Occipital lobe (tissue), 1 donor: ENCODE measurements at regions not wholly inside any gene's neighbourhood (a gene's known extent, or its start where the extent isn't known, plus 50 kb on each side); places are given as distances from the start of the nearest gene placed in this dataset.

ENCODE experiments used
- DNase-seq: peaks from one replicate; lab custom pipeline; 2025; lab: John Stamatoyannopoulos, UW

GRCh38 chr2:143960177-143960576 is 559.7 kb downstream of the ZEB2 start:
- no peak for DNase-seq

GRCh38 chr2:143957321-143957720 is 562.6 kb downstream of the ZEB2 start:
- DNase-seq = no peak

- no peak for DNase-seq
These were observed 564.4 kb downstream of the ZEB2 start for GRCh38 chr2:143955401-143956065.

GRCh38 chr2:143954844-143955243 is 565.1 kb downstream of the ZEB2 start:
- no peak for DNase-seq

- no peak for DNase-seq
These were observed 565.7 kb downstream of the ZEB2 start for GRCh38 chr2:143954186-143954585.

- DNase-seq = no peak
These were observed 566.4 kb downstream of the ZEB2 start for GRCh38 chr2:143953451-143954030.

GRCh38 chr2:143952536-143952935 is 567.4 kb downstream of the ZEB2 start:
- DNase-seq = no peak

- DNase-seq = no peak
These were observed 569.2 kb downstream of the ZEB2 start for GRCh38 chr2:143950704-143951103.

GRCh38 chr2:143949121-143949848 is 570.6 kb downstream of the ZEB2 start:
- no peak for DNase-seq

GRCh38 chr2:143948710-143949109 is 571.2 kb downstream of the ZEB2 start:
- no peak for DNase-seq

GRCh38 chr2:143946436-143947391 is 573.2 kb downstream of the ZEB2 start:
- no peak for DNase-seq

- no peak for DNase-seq
These were observed 577.4 kb downstream of the ZEB2 start for GRCh38 chr2:143942486-143942885.

GRCh38 chr2:143940720-143941119 is 579.2 kb downstream of the ZEB2 start:
- no peak for DNase-seq

- no peak for DNase-seq
These were observed 580.1 kb downstream of the ZEB2 start for GRCh38 chr2:143939626-143940330.

GRCh38 chr2:143937723-143938350 is 582.1 kb downstream of the ZEB2 start:
- no peak for DNase-seq

- peak; percentile 68 for DNase-seq
These were observed 582.8 kb downstream of the ZEB2 start for GRCh38 chr2:143936848-143937722.

- DNase-seq = no peak
These were observed 583.4 kb downstream of the ZEB2 start for GRCh38 chr2:143936538-143936847.

- no peak for DNase-seq
These were observed 584.5 kb downstream of the ZEB2 start for GRCh38 chr2:143935482-143935752.

- DNase-seq = no peak
These were observed 585.1 kb downstream of the ZEB2 start for GRCh38 chr2:143934626-143935481.
